ENCODE measurements at regions not wholly inside any gene's neighbourhood (a gene's known extent, or its start where the extent isn't known, plus 50 kb on each side); places are given as distances from the start of the nearest gene placed in this dataset.

DNA sequence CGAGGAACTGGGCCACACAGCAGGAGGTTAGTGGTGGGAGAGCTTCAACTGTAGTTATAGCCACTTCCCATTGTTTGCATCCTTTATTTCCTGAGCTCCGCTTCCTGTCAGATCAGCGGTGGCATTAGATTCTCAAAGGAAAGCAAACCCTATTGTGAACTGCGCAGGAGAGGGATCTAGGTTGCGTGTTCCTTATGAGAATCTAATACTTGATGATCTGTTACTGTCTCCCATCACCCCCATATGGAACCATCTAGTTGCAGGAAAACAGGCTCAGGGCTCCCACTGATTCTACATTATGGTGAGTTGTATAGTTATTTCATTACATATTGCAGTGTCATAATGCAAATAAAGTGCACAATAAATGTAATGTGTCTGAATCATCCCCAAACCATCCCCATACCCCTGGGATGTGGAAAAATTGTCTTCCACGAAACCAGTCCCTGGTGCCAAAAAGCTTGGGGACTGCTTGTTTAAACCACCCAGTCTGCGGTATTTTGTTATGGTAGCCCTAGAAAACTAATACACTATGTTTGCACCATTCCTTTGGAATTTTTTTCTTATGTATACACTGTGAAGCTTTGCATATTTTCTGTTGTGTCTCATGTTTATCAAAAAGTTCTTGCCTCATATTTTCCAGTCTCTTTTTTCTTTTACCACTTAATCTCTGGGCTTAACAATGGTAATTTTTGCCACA is 136.6 kb upstream of the IVNS1ABP start:
- POLR2A ChIA-PET = no interaction called here
- FAIRE-seq (no peak), DNase-seq (ENCODE audit: low read depth, low spot score) (no peak)
- Histone ChIP-seq H3K9ac (replicated peaks; ENCODE audit: extremely low read depth, insufficient read depth, low read length) (no peak overlapping the region), H3K27ac (ENCODE audit: insufficient read depth, low read depth, low read length) (no peak overlapping the region), H3K4me2 (ENCODE audit: insufficient read depth, low read length) (no peak overlapping the region), H3K79me2 (ENCODE audit: control insufficient read depth, insufficient read depth, low read length) (no peaks in the 10 kb centered on the region), H3K4me1 (ENCODE audit: control insufficient read depth, extremely low read depth, insufficient read depth, low read length) (peaks cover 3% of the 10 kb centered on the region), H3K9me3 (replicated peaks; ENCODE audit: control insufficient read depth, insufficient read depth, low read length) (no peaks in the 10 kb centered on the region), H3K27me3 (ENCODE audit: control insufficient read depth in 2 of 2, insufficient read depth in 2 of 2, low read length in 2 of 2) (no peaks in the 10 kb centered on the region), H3K9me1 (replicated peaks; ENCODE audit: control insufficient read depth, extremely low read depth, insufficient read depth, low read length) (no peaks in the 10 kb centered on the region), H2AFZ (ENCODE audit: low read depth, low read length) (peak overlapping the region; percentile 54), H4K20me1 (replicated peaks; ENCODE audit: control insufficient read depth, extremely low read depth, insufficient read depth, low read length) (no peaks in the 10 kb centered on the region), H3K4me3 (replicated peaks in 1 of 3; ENCODE audit: insufficient read depth in 1 of 3, low read depth in 1 of 3, low read length in 3 of 3) (no peak overlapping the region), H3K36me3 (ENCODE audit: control insufficient read depth in 2 of 2, extremely low read depth in 1 of 2, insufficient read depth in 2 of 2, low read length in 2 of 2) (no peaks in the 10 kb centered on the region)
- TF ChIP-seq MYC (IDR thresholded peaks at IDR 0.05; ENCODE audit: low read depth, low read length) = no peak
- no peak for TF ChIP-seq EZH2 (IDR thresholded peaks at IDR 0.05; ENCODE audit: borderline replicate concordance, low read depth, low read length, severe bottlenecking)
- TF ChIP-seq POLR2AphosphoS5 (IDR thresholded peaks at IDR 0.05; ENCODE audit: insufficient read depth, low read depth, low read length) = no peak
- TF ChIP-seq FOS (IDR thresholded peaks at IDR 0.05; ENCODE audit: borderline replicate concordance, insufficient read depth, low read length) = no peak
- TF ChIP-seq GATA2 (IDR thresholded peaks at IDR 0.05; ENCODE audit: insufficient read depth, insufficient read length, low read depth, low read length) = no peak
- TF ChIP-seq JUN (IDR thresholded peaks at IDR 0.05; ENCODE audit: borderline replicate concordance, insufficient read depth, insufficient read length, low read depth) = no peak
- TF ChIP-seq MAX (IDR thresholded peaks at IDR 0.05; ENCODE audit: insufficient read depth, insufficient read length) = no peak
- TF ChIP-seq POLR2A (IDR thresholded peaks at IDR 0.05; ENCODE audit: low read depth, low read length) = no peak
- no peak for TF ChIP-seq CTCF (IDR thresholded peaks at IDR 0.05; ENCODE audit: extremely low read depth in 1 of 2, insufficient read depth in 1 of 2, low read depth in 1 of 2, low read length in 2 of 2)
- BruUV-seq (replicated peaks) = no TSS peak
- intact Hi-C loops (cut with micrococcal nuclease) = loop anchor here (5.0 kb wide), 1 partner anchor 136 kb away; the partner anchor contains the start of gene IVNS1ABP
- CTCF ChIA-PET = no interaction called here
- dilution Hi-C loops (cut with MboI; ENCODE audit: extremely low pct_ligation_motif_present, low sequenced_read_pairs) = no loop called here

Data from endothelial cell of umbilical vein (primary cell).